GM21529 (cell line): ENCODE measurements at regions not wholly inside any gene's neighbourhood (a gene's known extent, or its start where the extent isn't known, plus 50 kb on each side); places are given as distances from the start of the nearest gene placed in this dataset.
A peak's percentile ranks its signal among the peaks of the same experiment; 100 is the strongest.
"Not testable (repeated sequence)": the region's sequence is repeated elsewhere in the genome, so short reads cannot be mapped to it uniquely, and the experiment has no call there.

Experiments used
- ATAC-seq: cut with Tn5 transposase; IDR thresholded peaks from one replicate; pipeline ENCODE4 v1.9.1; 2021; ENCODE audit not compliant: unreplicated experiment

GRCh38 chr12:127165567-127166392 is 1101.2 kb upstream of the TMEM132C start:
- ATAC-seq = peak; percentile 57

DNA sequence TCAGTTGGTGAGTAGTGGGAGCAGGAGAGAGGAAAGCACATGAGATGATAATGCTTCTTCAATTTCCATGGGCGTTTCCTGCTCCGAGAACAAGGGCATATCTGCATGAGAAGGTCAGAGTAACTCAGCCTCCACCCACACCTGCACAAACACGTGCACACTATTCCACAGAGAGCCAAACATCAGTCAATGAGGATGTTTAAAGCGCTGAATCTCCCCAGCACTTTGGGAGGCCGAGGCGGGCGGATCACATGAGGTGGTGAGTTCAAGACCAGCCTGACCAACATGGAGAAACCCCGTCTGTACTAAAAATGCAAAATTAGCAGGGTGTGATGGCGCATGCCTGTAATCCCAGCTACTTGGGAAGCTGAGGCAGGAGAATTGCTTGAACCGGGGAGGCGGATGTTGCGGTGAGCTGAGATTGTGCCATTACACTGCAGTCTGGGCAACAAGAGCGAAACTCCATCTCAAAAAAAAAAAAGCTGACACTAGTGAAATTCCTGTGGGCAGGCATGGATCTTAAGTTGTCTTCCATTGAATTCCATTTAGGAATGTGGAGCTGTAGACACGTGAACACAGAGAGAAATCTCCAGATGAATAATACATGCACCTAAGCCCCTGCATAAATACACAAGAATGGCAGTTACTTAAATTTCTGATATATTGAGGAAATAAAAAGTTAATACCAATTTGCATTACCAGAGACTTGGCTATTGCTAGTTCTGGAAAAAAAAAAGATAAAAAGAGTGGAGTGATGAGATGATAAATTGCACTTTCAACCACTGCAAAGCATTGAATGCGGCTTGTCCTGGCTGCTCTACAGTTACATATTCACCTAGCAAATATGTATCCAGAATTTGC is 1097.4 kb upstream of the TMEM132C start:
- ATAC-seq = no peak

GRCh38 chr12:127170226-127171180 is 1096.5 kb upstream of the TMEM132C start:
- ATAC-seq = no peak

DNA sequence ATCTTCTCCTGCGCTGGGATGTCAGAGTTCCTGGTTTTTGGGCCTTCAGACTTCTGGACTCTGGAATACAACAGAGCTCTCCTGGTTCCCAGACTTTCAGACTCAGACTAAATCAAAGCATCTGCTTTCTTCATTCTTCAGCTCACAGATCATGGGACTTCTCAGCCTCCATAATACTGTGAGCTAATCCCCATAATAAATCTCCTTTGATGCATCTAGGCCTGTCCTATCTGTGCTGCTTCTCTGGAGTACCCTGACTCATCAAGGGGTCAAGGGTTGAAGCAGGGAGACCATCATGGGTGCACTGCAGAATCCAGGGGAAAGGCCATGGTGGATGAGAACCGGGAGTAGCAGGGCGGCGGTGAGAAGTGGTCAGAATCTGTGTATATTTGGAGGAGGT is 1094.1 kb upstream of the TMEM132C start:
- ATAC-seq = no peak

DNA sequence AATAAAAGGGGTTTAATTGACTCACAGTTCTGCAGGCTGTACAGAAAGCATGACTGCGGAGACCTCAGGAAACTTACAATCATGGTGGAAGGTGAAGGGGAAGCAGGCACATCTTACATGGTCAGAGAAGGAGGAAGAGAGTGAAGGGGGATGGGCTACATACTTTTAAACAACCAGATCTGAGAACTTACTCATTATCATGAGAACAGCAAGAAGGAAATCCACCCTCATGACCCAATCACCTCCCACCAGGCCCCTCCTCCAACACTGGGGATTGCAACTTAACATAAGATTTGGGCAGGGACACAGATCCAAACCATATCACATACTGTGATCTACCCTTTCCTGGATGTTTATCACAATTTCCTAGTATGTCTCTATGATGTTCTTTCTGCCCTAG is 1093.0 kb upstream of the TMEM132C start:
- not testable (repeated sequence) for ATAC-seq

DNA sequence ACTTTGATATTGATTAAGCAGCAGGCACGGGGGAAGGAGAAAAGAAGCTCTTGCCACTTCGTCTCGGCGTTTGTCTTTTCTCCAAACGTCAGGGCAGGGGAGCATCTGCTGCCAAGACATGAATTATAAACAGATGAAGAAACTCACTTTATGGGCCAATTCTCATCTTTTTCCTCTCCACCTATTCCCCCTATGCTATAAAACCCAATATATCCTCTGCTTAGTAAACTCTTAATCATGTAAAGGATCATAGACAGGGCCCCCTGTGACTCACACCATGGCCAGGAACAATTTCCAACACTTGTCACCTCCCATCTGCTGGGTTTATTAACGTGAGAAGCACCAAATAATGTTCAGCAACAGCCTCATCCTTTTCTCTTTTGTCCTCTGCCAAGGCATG is 1092.1 kb upstream of the TMEM132C start:
- ATAC-seq = no peak

GRCh38 chr12:127175361-127175760 is 1091.6 kb upstream of the TMEM132C start:
- no peak for ATAC-seq

- ATAC-seq = no peak
Measured at GRCh38 chr12:127176804-127177203, 1090.2 kb upstream of the TMEM132C start.

GRCh38 chr12:127178052-127178451 is 1088.9 kb upstream of the TMEM132C start:
- no peak for ATAC-seq

- no peak for ATAC-seq
Measured at GRCh38 chr12:127178463-127178862, 1088.5 kb upstream of the TMEM132C start.

GRCh38 chr12:127179176-127179575 is 1087.8 kb upstream of the TMEM132C start:
- ATAC-seq = no peak

DNA sequence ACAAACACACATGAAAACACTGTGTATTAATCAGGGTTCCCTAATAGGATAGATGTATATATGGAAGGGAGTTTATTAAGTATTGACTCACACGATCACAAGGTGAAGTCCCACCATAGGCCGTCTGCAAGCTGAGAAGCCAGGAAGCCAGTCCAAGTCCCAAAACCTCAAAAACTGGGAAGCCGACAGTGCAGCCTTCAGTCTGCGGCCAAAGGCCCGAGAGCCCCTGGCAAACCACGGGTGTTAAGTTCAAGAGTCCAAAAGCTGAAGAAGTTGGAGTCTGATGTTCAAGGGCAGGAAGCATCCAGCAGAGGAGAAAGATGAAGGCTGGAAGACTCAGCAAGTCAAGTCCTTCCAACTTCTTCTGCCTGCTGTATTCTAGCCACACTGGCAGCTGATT is 1085.0 kb upstream of the TMEM132C start:
- no peak for ATAC-seq

DNA sequence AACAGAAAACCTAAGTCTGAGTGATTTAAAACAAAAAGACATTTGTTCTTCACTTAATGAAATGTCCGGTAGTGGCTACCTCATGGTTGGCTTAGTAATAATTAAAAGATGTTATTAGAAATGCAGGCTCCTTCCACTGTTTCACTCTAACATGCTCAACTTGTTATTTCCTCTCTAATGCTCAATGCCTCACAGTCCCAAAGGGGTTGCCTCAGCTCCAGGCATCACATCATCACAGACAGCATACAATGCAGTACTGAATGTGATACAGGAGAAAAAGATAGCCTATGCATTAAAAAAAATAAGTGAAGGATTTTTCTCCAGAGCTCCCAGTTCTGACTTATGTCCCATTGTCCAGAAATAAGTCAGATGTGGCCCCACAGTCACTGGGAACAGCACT is 1077.0 kb upstream of the TMEM132C start:
- ATAC-seq = no peak

DNA sequence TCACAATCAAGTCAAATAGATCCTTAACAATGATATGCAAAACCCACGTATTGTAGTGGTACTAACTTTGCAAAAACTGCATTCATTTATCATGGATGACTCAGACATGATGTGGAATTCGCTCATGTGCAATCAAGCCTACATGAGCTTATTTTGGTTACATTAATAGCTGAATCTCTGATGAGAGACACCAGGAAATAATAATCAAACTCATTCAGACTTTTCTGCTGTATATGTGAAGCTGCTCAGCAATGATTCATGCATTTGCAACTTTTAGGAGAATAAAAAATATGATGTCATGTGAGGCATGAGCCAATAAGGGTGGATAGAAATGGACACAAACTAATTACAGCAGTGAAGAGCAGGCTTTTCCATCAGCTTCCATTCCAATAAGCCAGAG is 1075.8 kb upstream of the TMEM132C start:
- no peak for ATAC-seq

- ATAC-seq = no peak
Measured at GRCh38 chr12:127192391-127192790, 1074.6 kb upstream of the TMEM132C start.

GRCh38 chr12:127193341-127193740 is 1073.6 kb upstream of the TMEM132C start:
- no peak for ATAC-seq

DNA sequence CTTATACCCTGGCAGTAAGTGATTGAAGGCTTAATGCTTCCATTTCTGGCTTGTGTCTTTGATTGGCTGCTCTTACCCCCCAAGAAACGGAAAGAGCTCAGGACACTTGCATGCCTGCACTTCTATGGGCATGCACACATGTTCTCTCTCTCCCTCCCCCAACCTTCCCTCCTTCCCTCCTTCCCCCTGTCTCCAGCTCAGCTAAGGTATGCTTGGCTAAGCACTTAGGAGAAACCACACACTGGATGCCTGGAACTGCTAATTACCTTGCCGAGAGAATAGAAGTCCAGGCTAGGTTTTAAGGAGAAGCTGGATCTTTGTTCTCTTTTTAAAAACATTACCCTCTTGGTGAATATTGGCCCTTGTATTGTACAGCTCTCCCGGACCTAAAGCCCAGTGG is 1072.8 kb upstream of the TMEM132C start:
- ATAC-seq = no peak

GRCh38 chr12:127205781-127206555 is 1061.0 kb upstream of the TMEM132C start:
- no peak for ATAC-seq

GRCh38 chr12:127209318-127209717 is 1057.7 kb upstream of the TMEM132C start:
- no peak for ATAC-seq

GRCh38 chr12:127214186-127214585 is 1052.8 kb upstream of the TMEM132C start:
- ATAC-seq = no peak
